Sigmoid colon (tissue), 6 donors: ENCODE measurements at regions not wholly inside any gene's neighbourhood (a gene's known extent, or its start where the extent isn't known, plus 50 kb on each side); places are given as distances from the start of the nearest gene placed in this dataset.
"Not testable (repeated sequence)": the region's sequence is repeated elsewhere in the genome, so short reads cannot be mapped to it uniquely, and the experiment has no call there.

Source experiments
- DNase-seq: peaks from one replicate; pipeline ENCODE4 v3.0.0-alpha.2; 2019
- H3K27ac ChIP-seq, 4 donors: fragments of 200-600 bp; sonication (generic); one replicate each; pipeline ENCODE4 v1.5.1; 2016 to 2019; ENCODE audit warnings: mild to moderate bottlenecking in 1 of 4
- H3K27me3 ChIP-seq, 3 donors: fragments of 200-600 bp; sonication (generic); one replicate each; pipeline ENCODE4 v1.5.1; 2019; ENCODE audit warnings: mild to moderate bottlenecking in 1 of 3
- H3K36me3 ChIP-seq, 4 donors: fragments of 200-600 bp; sonication (generic); one replicate each; pipeline ENCODE4 v1.5.1; 2016 to 2019
- H3K4me1 ChIP-seq, 4 donors: fragments of 200-600 bp; sonication (generic); one replicate each; pipeline ENCODE4 v1.5.1; 2017 to 2019
- H3K4me3 ChIP-seq, 4 donors: fragments of 200-600 bp; sonication (generic); one replicate each; pipeline ENCODE4 v1.5.1; 2017 to 2019; ENCODE audit warnings: mild to moderate bottlenecking in 2 of 4, moderate library complexity in 1 of 4
- H3K9me3 ChIP-seq, 4 donors: fragments of 200-600 bp in 3 of 4; sonication (generic) in 3 of 4; one replicate each; pipeline versions ENCODE4 v1.5.1 to v1.6.1; 2013 to 2019
- POLR2AphosphoS5 ChIP-seq, 4 donors: sonication (generic); formaldehyde crosslinking; IDR thresholded peaks; one replicate each; pipeline ENCODE4 v1.6.1; 2017; ENCODE audit warnings: antibody characterized with exemption in 4 of 4
- WGBS, 2 donors: extraction: QIAGEN DNeasy Blood & Tissue Kit; methylation state at CpG; one replicate each; pipeline ENCODE4 v1.1.7; 2013; 5-methylcytosine and 5-hydroxymethylcytosine counted together
- intact Hi-C: fragments of 100-400 bp; cut with DNase I; formaldehyde crosslinking; loops from one replicate; pipeline ENCODE4 v1.15.1; 2023
- TF ChIP-seq, protein P1 (sequence below), 4 experiments: fragments of 450-650 bp in 3 of 4; fragments of 200-600 bp in 1 of 4; IDR thresholded peaks; one replicate each; pipeline ENCODE4 v1.5.1; 2016 to 2019; ENCODE audit warnings: antibody characterized with exemption in 4 of 4, mild to moderate bottlenecking in 3 of 4, moderate library complexity in 2 of 4
- donor health status: healthy with polysubstance abuse.
- donor health status: healthy.

DNA sequence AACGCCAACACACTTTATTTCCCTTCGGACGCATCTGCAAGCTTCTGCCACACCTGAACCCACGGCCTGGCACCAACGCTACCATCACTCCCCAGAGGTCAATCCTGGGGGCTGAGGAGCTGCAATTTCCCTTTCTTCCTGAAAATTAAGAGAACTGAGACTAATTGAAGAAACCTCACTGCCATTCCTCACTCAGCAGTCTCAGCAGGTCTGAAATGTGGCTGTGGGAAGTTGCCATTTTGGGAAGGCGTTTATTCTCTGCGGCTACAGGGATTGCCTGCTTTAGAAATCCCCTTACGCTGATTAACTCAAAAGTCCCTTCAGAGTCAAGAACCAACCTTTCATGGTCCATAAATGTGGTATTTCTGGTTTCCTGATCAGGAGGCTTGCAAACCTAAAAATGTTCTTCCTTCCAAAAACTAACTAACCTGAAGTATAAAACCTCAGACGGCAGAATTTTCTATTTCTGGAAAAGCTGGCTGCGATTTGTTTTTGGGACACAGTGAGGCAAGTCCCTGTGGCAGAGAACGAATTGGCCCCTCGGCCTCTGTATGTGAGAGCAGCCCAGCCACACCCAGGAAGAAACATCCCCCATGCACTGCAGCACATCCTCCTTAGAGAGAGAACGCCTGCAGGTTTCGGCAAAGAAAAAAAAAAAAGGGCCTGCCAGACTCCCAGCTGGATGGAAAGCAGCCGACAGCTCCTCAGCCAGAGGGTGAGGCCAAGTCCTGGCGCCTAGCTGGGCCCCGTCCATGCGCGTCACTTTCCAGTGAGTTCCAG, 5404.8 kb upstream of the TPTE start:
- not testable (repeated sequence) for H3K9me3 ChIP-seq, H3K4me1 ChIP-seq, DNase-seq

DNA sequence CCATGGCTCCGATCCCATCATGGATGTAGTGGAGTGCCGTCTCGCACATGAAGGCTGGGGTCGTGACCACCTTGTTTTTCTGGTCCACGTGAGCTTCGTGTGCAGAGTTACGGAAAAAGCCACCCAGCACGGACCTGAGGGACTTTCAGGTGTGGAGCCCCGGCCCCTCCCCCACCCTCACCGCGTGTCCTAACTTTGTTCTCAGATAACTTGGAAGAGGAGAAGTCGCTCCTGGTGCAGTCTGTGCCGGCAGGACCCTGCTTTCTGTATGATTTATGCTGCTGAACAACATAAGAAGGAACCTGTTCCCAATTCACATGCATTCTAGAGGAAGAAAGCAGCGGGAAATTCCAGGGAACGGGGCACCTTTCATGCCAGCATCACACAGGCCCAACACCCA, 5404.2 kb upstream of the TPTE start:
- intact Hi-C loops, H3K27ac ChIP-seq, H3K36me3 ChIP-seq, H3K4me3 ChIP-seq, H3K4me1 ChIP-seq, H3K27me3 ChIP-seq, H3K9me3 ChIP-seq, DNase-seq: not testable (repeated sequence)
- 76 to 83% methylated on average over 5 of the region's 15 CpGs for WGBS, 2 donors

More for the DNA sequence above, 5404.8 kb upstream of the TPTE start:
- H3K36me3 ChIP-seq, H3K27me3 ChIP-seq, H3K4me3 ChIP-seq, H3K27ac ChIP-seq, intact Hi-C loops: not testable (repeated sequence)
- 17 to 88% methylated on average over 2 of the region's 19 CpGs for WGBS, 2 donors

DNA sequence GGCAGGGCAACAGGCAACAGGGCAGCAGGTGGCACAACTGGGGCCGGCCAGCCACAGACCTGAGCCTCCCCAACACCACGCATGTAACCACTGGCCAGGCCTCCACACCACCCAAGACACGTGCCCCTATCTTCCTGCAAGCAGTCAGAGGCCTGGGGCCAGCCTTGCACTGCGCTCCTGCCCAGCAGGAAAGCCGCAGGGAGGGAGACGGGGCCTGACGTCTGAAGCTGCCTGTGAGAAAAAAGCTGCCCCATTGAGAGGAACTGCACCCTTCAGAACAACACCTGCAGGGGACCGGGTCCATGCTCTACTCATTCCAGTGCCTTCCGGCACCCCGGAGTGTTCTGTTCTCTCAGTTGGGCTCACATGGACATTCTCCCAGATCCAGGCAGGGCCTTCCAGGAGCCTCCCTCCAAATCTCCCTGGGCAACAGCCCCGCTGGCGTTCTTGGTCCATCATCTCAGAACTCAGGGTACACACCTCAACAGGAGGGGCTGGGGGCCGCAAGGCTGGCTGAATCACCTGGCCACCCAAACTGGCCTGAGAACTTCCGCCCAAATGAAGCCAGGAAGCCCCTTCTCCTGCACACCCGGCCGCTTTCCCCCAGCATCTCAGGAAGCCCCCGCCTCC, 5403.6 kb upstream of the TPTE start:
- H3K4me3 ChIP-seq, DNase-seq, H3K4me1 ChIP-seq, H3K36me3 ChIP-seq, H3K27ac ChIP-seq, intact Hi-C loops, H3K27me3 ChIP-seq, H3K9me3 ChIP-seq: not testable (repeated sequence)
- WGBS, 2 donors, result 53 to 87% methylated on average over 9 to 11 of the region's 17 CpGs

DNA sequence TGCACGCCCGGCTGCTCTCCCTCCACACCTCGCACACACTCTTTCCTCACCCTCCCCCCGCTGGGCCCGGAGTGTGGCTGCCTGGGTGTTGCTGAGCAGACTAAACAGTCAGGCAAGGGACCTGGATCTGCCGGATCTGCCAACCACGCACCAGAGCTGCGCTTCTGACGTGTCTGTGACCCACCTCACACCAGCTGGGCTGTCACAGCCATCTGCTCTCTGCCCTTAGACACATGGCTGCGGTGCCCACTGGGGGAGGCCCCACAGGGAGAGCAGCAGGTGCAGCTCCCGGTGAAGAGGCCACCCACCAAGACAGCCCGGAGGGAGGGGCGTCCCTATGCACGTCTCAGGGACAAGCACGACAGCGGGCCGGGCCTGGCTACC, 5403.1 kb upstream of the TPTE start:
- H3K36me3 ChIP-seq, H3K27me3 ChIP-seq, H3K9me3 ChIP-seq, H3K27ac ChIP-seq, H3K4me1 ChIP-seq, H3K4me3 ChIP-seq, intact Hi-C loops, DNase-seq: not testable (repeated sequence)
- 53 to 79% methylated on average over 4 to 6 of the region's 17 CpGs for WGBS, 2 donors

DNA sequence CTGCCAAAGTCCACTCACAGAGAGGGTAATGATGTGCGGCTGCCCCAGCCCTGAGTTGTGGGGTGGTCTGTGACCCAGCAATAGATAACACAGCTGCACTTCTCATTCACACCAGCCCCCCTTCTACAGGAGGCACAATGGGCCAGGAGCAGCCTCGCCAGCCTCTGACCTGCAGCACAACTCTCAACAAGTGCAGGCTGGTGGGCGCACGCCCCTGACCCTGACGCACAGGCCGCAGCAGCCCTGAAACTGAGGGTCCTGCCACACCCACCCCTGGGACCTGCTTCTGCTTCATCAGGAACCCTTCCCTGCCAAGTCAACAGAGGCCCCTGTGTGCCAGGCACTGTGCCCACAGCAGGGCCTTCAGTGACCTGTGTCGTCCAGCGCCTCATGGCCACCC, 5402.2 kb upstream of the TPTE start:
- intact Hi-C loops, H3K27me3 ChIP-seq, H3K4me3 ChIP-seq, H3K4me1 ChIP-seq, H3K36me3 ChIP-seq, H3K9me3 ChIP-seq, DNase-seq, H3K27ac ChIP-seq: not testable (repeated sequence)
- 86 to 88% methylated on average over 7 of the region's 8 CpGs for WGBS, 2 donors

DNA sequence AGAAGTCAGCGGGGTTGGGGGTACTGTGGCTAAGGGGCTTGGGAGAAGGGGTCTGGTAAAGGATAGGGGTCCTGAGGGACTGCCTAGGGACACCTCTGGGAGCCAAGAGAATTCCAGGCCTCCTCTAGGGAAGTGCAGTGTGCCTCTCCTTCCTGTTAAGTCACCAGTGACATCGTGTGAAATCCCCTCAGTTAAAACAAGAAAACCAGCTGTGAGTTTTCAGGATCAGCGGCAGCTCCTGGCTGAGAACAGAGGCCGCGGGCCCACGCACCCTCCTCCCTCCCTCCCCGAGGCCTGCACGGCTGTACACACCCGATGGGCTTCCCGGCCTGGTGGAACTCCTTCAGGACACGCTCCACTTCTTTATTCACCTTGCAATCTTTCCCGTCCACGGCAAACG, 5400.0 kb upstream of the TPTE start:
- intact Hi-C loops, H3K9me3 ChIP-seq, H3K27me3 ChIP-seq, H3K4me1 ChIP-seq, H3K36me3 ChIP-seq, H3K4me3 ChIP-seq: not testable (repeated sequence)
- peak in 2 of 4 donors; percentile 28 to 37 for TF ChIP-seq POLR2AphosphoS5 (IDR thresholded peaks at IDR 0.05)
- 53 to 70% methylated on average over 5 to 6 of the region's 14 CpGs for WGBS, 2 donors
- DNase-seq, result peak; percentile 73
- H3K27ac ChIP-seq, result peak overlapping the region in 1 of 4 donors; percentile 49

DNA sequence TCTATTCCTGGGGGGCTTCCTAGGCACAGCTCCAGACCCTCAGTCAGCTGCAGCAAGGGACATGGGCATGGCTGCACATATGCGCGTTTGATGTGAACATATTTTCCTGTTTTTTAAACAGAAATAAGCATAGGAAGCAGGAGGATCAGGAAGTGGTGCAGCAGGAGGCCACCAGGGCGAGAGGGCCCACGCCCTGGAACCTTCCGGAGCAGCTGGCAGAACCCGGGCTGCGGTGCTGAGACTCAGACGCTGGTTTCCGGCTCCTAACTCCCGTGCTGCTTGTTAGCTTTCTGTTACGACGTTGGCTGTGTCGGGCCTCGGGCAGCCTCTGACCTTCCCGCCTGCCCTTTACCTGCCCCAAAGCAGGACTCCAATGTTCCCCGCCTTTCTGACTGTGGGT, 5399.5 kb upstream of the TPTE start:
- intact Hi-C loops, H3K4me3 ChIP-seq: not testable (repeated sequence)

DNA sequence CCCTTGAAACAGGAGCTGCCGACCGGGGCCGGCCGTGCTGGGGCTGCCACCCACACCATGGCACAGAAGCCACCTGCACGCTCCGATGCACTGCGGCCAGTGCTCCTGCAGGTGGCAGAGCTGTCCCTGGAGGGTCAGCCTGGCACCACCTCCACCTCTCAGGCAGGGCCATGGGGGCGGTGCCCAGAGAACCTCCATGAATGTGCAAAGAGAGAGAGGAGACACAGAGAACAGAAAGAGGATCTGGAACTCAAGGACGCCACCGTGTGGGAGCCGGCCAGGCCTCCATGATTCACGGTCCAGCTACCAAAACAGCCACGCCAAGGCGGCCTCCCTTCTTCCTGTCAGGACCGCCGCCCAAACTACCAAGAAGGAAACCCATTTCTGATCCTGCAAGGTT, 5397.7 kb upstream of the TPTE start:
- intact Hi-C loops, H3K4me3 ChIP-seq, H3K9me3 ChIP-seq, H3K4me1 ChIP-seq, H3K36me3 ChIP-seq, H3K27me3 ChIP-seq: not testable (repeated sequence)
- TF ChIP-seq, protein P1, sequence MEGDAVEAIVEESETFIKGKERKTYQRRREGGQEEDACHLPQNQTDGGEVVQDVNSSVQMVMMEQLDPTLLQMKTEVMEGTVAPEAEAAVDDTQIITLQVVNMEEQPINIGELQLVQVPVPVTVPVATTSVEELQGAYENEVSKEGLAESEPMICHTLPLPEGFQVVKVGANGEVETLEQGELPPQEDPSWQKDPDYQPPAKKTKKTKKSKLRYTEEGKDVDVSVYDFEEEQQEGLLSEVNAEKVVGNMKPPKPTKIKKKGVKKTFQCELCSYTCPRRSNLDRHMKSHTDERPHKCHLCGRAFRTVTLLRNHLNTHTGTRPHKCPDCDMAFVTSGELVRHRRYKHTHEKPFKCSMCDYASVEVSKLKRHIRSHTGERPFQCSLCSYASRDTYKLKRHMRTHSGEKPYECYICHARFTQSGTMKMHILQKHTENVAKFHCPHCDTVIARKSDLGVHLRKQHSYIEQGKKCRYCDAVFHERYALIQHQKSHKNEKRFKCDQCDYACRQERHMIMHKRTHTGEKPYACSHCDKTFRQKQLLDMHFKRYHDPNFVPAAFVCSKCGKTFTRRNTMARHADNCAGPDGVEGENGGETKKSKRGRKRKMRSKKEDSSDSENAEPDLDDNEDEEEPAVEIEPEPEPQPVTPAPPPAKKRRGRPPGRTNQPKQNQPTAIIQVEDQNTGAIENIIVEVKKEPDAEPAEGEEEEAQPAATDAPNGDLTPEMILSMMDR (IDR thresholded peaks at IDR 0.05), result peak in 1 of 4 experiments; percentile 24
- 5 to 12% methylated on average over 10 to 13 of the region's 16 CpGs for WGBS, 2 donors
- peak; percentile 89 for DNase-seq
- peak overlapping the region in 1 of 4 donors; percentile 25 for H3K27ac ChIP-seq

More for the DNA sequence above, 5399.5 kb upstream of the TPTE start:
- H3K27me3 ChIP-seq, H3K9me3 ChIP-seq, DNase-seq, H3K4me1 ChIP-seq, H3K36me3 ChIP-seq: not testable (repeated sequence)
- H3K27ac ChIP-seq, result peak overlapping the region in 2 of 4 donors; percentile 32 to 34
- WGBS, 2 donors, result no CpG with 5 or more reads among the region's 16 CpGs
